ENCODE measurements at regions not wholly inside any gene's neighbourhood (a gene's known extent, or its start where the extent isn't known, plus 50 kb on each side); places are given as distances from the start of the nearest gene placed in this dataset.

GRCh38 chr2:117707874-117708273 lies 106.6 kb upstream of the DDX18 start:
- DNase-seq (no peak), ATAC-seq (no peak)
- Mint-ChIP-seq H3K4me1 (ENCODE audit: low read depth) (no peaks in the 10 kb centered on the region), H3K9me3 (peaks cover 4% of the 10 kb centered on the region), H3K36me3 (ENCODE audit: insufficient read depth) (no peaks in the 10 kb centered on the region), H3K4me3 (no peak overlapping the region), H3K27me3 (ENCODE audit: low read depth) (no peaks in the 10 kb centered on the region)

GRCh38 chr2:117712684-117713083 lies 101.8 kb upstream of the DDX18 start:
- no peaks in the 10 kb centered on the region for H3K27me3 Mint-ChIP-seq (ENCODE audit: low read depth)
- H3K4me3 Mint-ChIP-seq = no peak overlapping the region
- DNase-seq = no peak
- H3K36me3 Mint-ChIP-seq (ENCODE audit: insufficient read depth) = no peaks in the 10 kb centered on the region
- ATAC-seq = no peak
- no peaks in the 10 kb centered on the region for H3K4me1 Mint-ChIP-seq (ENCODE audit: low read depth)
- peaks cover 4% of the 10 kb centered on the region for H3K9me3 Mint-ChIP-seq

- ATAC-seq (no peak), DNase-seq (no peak)
- Mint-ChIP-seq H3K36me3 (ENCODE audit: insufficient read depth) (no peaks in the 10 kb centered on the region), H3K4me1 (ENCODE audit: low read depth) (no peaks in the 10 kb centered on the region), H3K27me3 (ENCODE audit: low read depth) (peaks cover 3% of the 10 kb centered on the region), H3K4me3 (no peak overlapping the region), H3K9me3 (peaks cover 4% of the 10 kb centered on the region)
Measured at GRCh38 chr2:117714110-117714509, 100.4 kb upstream of the DDX18 start.

GRCh38 chr2:117714745-117715417 lies 99.6 kb upstream of the DDX18 start:
- Mint-ChIP-seq H3K36me3 (ENCODE audit: insufficient read depth) (no peaks in the 10 kb centered on the region), H3K4me3 (no peak overlapping the region), H3K27me3 (ENCODE audit: low read depth) (peaks cover 3% of the 10 kb centered on the region), H3K4me1 (ENCODE audit: low read depth) (no peaks in the 10 kb centered on the region), H3K9me3 (peaks cover 4% of the 10 kb centered on the region)
- ATAC-seq = no peak
- DNase-seq = no peak

- DNase-seq (no peak), ATAC-seq (no peak)
- Mint-ChIP-seq H3K4me1 (ENCODE audit: low read depth) (no peaks in the 10 kb centered on the region), H3K4me3 (no peak overlapping the region), H3K9me3 (peaks cover 4% of the 10 kb centered on the region), H3K27me3 (ENCODE audit: low read depth) (peaks cover 9% of the 10 kb centered on the region), H3K36me3 (ENCODE audit: insufficient read depth) (no peaks in the 10 kb centered on the region)
Measured at GRCh38 chr2:117716505-117716904, 98.0 kb upstream of the DDX18 start.

- ATAC-seq (no peak), DNase-seq (no peak)
- Mint-ChIP-seq H3K9me3 (no peaks in the 10 kb centered on the region), H3K27me3 (ENCODE audit: low read depth) (peaks cover 9% of the 10 kb centered on the region), H3K4me3 (no peak overlapping the region), H3K36me3 (ENCODE audit: insufficient read depth) (no peaks in the 10 kb centered on the region), H3K4me1 (ENCODE audit: low read depth) (no peaks in the 10 kb centered on the region)
Measured at GRCh38 chr2:117717072-117717471, 97.4 kb upstream of the DDX18 start.

GRCh38 chr2:117718048-117718447 lies 96.4 kb upstream of the DDX18 start:
- Mint-ChIP-seq H3K4me1 (ENCODE audit: low read depth) (peaks cover 3% of the 10 kb centered on the region), H3K4me3 (no peak overlapping the region), H3K9me3 (no peaks in the 10 kb centered on the region), H3K36me3 (ENCODE audit: insufficient read depth) (no peaks in the 10 kb centered on the region), H3K27me3 (ENCODE audit: low read depth) (peaks cover 9% of the 10 kb centered on the region)
- DNase-seq (no peak), ATAC-seq (no peak)

GRCh38 chr2:117720765-117721164 lies 93.7 kb upstream of the DDX18 start:
- Mint-ChIP-seq H3K4me1 (ENCODE audit: low read depth) (peaks cover 3% of the 10 kb centered on the region), H3K4me3 (no peak overlapping the region)

GRCh38 chr2:117723483-117723882 lies 91.0 kb upstream of the DDX18 start:
- no peaks in the 10 kb centered on the region for H3K9me3 Mint-ChIP-seq
- H3K27me3 Mint-ChIP-seq (ENCODE audit: low read depth) = peaks cover 9% of the 10 kb centered on the region
- no peaks in the 10 kb centered on the region for H3K36me3 Mint-ChIP-seq (ENCODE audit: insufficient read depth)
- peaks cover 3% of the 10 kb centered on the region for H3K4me1 Mint-ChIP-seq (ENCODE audit: low read depth)
- ATAC-seq (no peak), DNase-seq (no peak)
- no peak overlapping the region for H3K4me3 Mint-ChIP-seq

More at GRCh38 chr2:117720765-117721164, 93.7 kb upstream of the DDX18 start:
- Mint-ChIP-seq H3K27me3 (ENCODE audit: low read depth) (peaks cover 9% of the 10 kb centered on the region), H3K36me3 (ENCODE audit: insufficient read depth) (no peaks in the 10 kb centered on the region), H3K9me3 (no peaks in the 10 kb centered on the region)
- ATAC-seq (no peak), DNase-seq (no peak)

GRCh38 chr2:117723888-117724434 lies 90.5 kb upstream of the DDX18 start:
- Mint-ChIP-seq H3K4me3 (no peak overlapping the region), H3K4me1 (ENCODE audit: low read depth) (peaks cover 3% of the 10 kb centered on the region), H3K36me3 (ENCODE audit: insufficient read depth) (no peaks in the 10 kb centered on the region), H3K27me3 (ENCODE audit: low read depth) (peaks cover 7% of the 10 kb centered on the region), H3K9me3 (no peaks in the 10 kb centered on the region)
- DNase-seq = no peak
- no peak for ATAC-seq

- H3K4me1 Mint-ChIP-seq (ENCODE audit: low read depth) = peaks cover 3% of the 10 kb centered on the region
- ATAC-seq = no peak
- no peaks in the 10 kb centered on the region for H3K9me3 Mint-ChIP-seq
- no peak overlapping the region for H3K4me3 Mint-ChIP-seq
- no peak for DNase-seq
- H3K36me3 Mint-ChIP-seq (ENCODE audit: insufficient read depth) = no peaks in the 10 kb centered on the region
- no peaks in the 10 kb centered on the region for H3K27me3 Mint-ChIP-seq (ENCODE audit: low read depth)
Measured at GRCh38 chr2:117726747-117727146, 87.7 kb upstream of the DDX18 start.

- Mint-ChIP-seq H3K36me3 (ENCODE audit: insufficient read depth) (no peaks in the 10 kb centered on the region), H3K4me1 (ENCODE audit: low read depth) (no peaks in the 10 kb centered on the region), H3K9me3 (no peaks in the 10 kb centered on the region), H3K27me3 (ENCODE audit: low read depth) (peaks cover 7% of the 10 kb centered on the region), H3K4me3 (no peak overlapping the region)
- no peak for ATAC-seq
- DNase-seq = no peak
Measured at GRCh38 chr2:117737846-117738245, 76.6 kb upstream of the DDX18 start.

GRCh38 chr2:117738991-117739839 lies 75.3 kb upstream of the DDX18 start:
- no peaks in the 10 kb centered on the region for H3K9me3 Mint-ChIP-seq
- ATAC-seq (no peak), DNase-seq (no peak)
- no peaks in the 10 kb centered on the region for H3K4me1 Mint-ChIP-seq (ENCODE audit: low read depth)
- H3K36me3 Mint-ChIP-seq (ENCODE audit: insufficient read depth) = no peaks in the 10 kb centered on the region
- no peak overlapping the region for H3K4me3 Mint-ChIP-seq
- peaks cover 7% of the 10 kb centered on the region for H3K27me3 Mint-ChIP-seq (ENCODE audit: low read depth)

GRCh38 chr2:117745537-117745936 lies 69.0 kb upstream of the DDX18 start:
- Mint-ChIP-seq H3K27me3 (ENCODE audit: low read depth) (peaks cover 12% of the 10 kb centered on the region), H3K9me3 (no peaks in the 10 kb centered on the region), H3K36me3 (ENCODE audit: insufficient read depth) (no peaks in the 10 kb centered on the region), H3K4me1 (ENCODE audit: low read depth) (no peaks in the 10 kb centered on the region), H3K4me3 (no peak overlapping the region)
- no peak for ATAC-seq
- no peak for DNase-seq

- peaks cover 7% of the 10 kb centered on the region for H3K9me3 Mint-ChIP-seq
- no peaks in the 10 kb centered on the region for H3K4me1 Mint-ChIP-seq (ENCODE audit: low read depth)
- no peak for ATAC-seq
- H3K27me3 Mint-ChIP-seq (ENCODE audit: low read depth) = peaks cover 4% of the 10 kb centered on the region
- no peak for DNase-seq
- H3K4me3 Mint-ChIP-seq = no peak overlapping the region
- no peaks in the 10 kb centered on the region for H3K36me3 Mint-ChIP-seq (ENCODE audit: insufficient read depth)
Measured at GRCh38 chr2:117755768-117756167, 58.7 kb upstream of the DDX18 start.

Data from activated T-cell treated with anti-CD3 and anti-CD28 coated beads, Interleukin-2, amount 50 U/mL, for 4 hours (primary cell).